MM.1S (cell line): ENCODE measurements at regions not wholly inside any gene's neighbourhood (a gene's known extent, or its start where the extent isn't known, plus 50 kb on each side); places are given as distances from the start of the nearest gene placed in this dataset.

ENCODE experiments used
- DNase-seq: peaks from one replicate; pipeline ENCODE4 v3.0.0-alpha.2; 2015
- H2AFZ ChIP-seq: fragments of 300-600 bp; sonication (generic); 2 replicates; pipeline ENCODE4 v1.6.0; 2016; ENCODE audit warnings: antibody characterized with exemption, low read length
- H3F3A ChIP-seq: fragments of 300-600 bp; sonication (generic); 2 replicates; pipeline ENCODE4 v1.6.1; 2016; ENCODE audit warnings: mild to moderate bottlenecking, antibody characterized with exemption, low read length, moderate library complexity, mixed read lengths; ENCODE audit not compliant: insufficient read depth
- H3K27ac ChIP-seq: fragments of 300-600 bp; sonication (generic); 2 replicates; pipeline ENCODE4 v1.5.1; 2016; ENCODE audit warnings: mild to moderate bottlenecking, low read length
- H3K27me3 ChIP-seq: fragments of 300-600 bp; sonication (generic); replicated peaks from 2 replicates; pipeline ENCODE4 v1.6.0; 2016; ENCODE audit warnings: low read length; ENCODE audit not compliant: insufficient read depth
- H3K36me3 ChIP-seq: fragments of 300-600 bp; sonication (generic); replicated peaks from 2 replicates; pipeline ENCODE4 v1.6.1; 2016; ENCODE audit warnings: mild to moderate bottlenecking, low read length, mixed read lengths; ENCODE audit not compliant: insufficient read depth
- H3K4me1 ChIP-seq: fragments of 300-600 bp; sonication (generic); 2 replicates; pipeline ENCODE4 v1.6.1; 2016; ENCODE audit warnings: low read length, mixed read lengths
- H3K4me2 ChIP-seq: fragments of 300-600 bp; sonication (generic); 2 replicates; pipeline ENCODE4 v1.6.0; 2016; ENCODE audit warnings: low read depth, low read length
- H3K4me3 ChIP-seq: fragments of 300-600 bp; sonication (generic); 2 replicates; pipeline ENCODE4 v1.5.1; 2016; ENCODE audit warnings: low read length, mixed read lengths
- H3K79me2 ChIP-seq: fragments of 300-600 bp; sonication (generic); 2 replicates; pipeline ENCODE4 v1.6.1; 2016; ENCODE audit warnings: mixed run types, low read length, mixed read lengths
- H3K9ac ChIP-seq: fragments of 300-600 bp; sonication (generic); 2 replicates; pipeline ENCODE4 v1.6.1; 2016; ENCODE audit warnings: low read length, mixed read lengths
- H3K9me2 ChIP-seq: fragments of 300-600 bp; sonication (generic); replicated peaks from 2 replicates; pipeline ENCODE4 v1.6.1; 2016; ENCODE audit warnings: mild to moderate bottlenecking, low read length, mixed read lengths; ENCODE audit not compliant: insufficient read depth
- H3K9me3 ChIP-seq: fragments of 300-600 bp; sonication (generic); replicated peaks from 2 replicates; pipeline ENCODE4 v1.6.1; 2016; ENCODE audit warnings: mild to moderate bottlenecking, low read length, mixed read lengths; ENCODE audit not compliant: insufficient read depth
- H4K20me1 ChIP-seq: fragments of 300-600 bp; sonication (generic); 2 replicates; pipeline ENCODE4 v1.6.1; 2016; ENCODE audit warnings: mild to moderate bottlenecking, low read length, moderate library complexity, mixed read lengths; ENCODE audit not compliant: insufficient read depth
- CTCF ChIP-seq: fragments of 300-600 bp; sonication (generic); IDR thresholded peaks from 2 replicates; pipeline ENCODE4 v1.5.1; 2016; ENCODE audit warnings: antibody characterized with exemption, low read length, mixed read lengths
- EZH2 ChIP-seq: fragments of 300-600 bp; sonication (generic); optimal IDR thresholded peaks from 2 replicates; pipeline ENCODE3; 2017; ENCODE audit warnings: low read depth, mild to moderate bottlenecking, antibody characterized with exemption, low read length, mixed read lengths
- EZH2phosphoT487 ChIP-seq: fragments of 300-600 bp; sonication (generic); IDR thresholded peaks from 2 replicates; pipeline ENCODE4 v1.6.1; 2018; ENCODE audit warnings: antibody characterized with exemption, low read length

GRCh38 chr5:86155796-86156195 lies 461.9 kb upstream of the COX7C start:
- Histone ChIP-seq H4K20me1 (no peaks in the 10 kb centered on the region), H3K4me3 (no peak overlapping the region), H3F3A (no peaks in the 10 kb centered on the region), H3K79me2 (no peaks in the 10 kb centered on the region), H3K27ac (no peak overlapping the region), H3K4me2 (no peak overlapping the region), H3K27me3 (no peaks in the 10 kb centered on the region), H2AFZ (no peak overlapping the region), H3K4me1 (no peaks in the 10 kb centered on the region), H3K9me3 (no peaks in the 10 kb centered on the region), H3K36me3 (no peaks in the 10 kb centered on the region), H3K9ac (no peak overlapping the region), H3K9me2 (no peaks in the 10 kb centered on the region)
- DNase-seq: no peak
- no peak for TF ChIP-seq CTCF
- no peak for TF ChIP-seq EZH2

- no peaks in the 10 kb centered on the region for H3K79me2 ChIP-seq
- no peak overlapping the region for H3K4me3 ChIP-seq
- H3F3A ChIP-seq: no peaks in the 10 kb centered on the region
- no peak overlapping the region for H3K27ac ChIP-seq
- H4K20me1 ChIP-seq: no peaks in the 10 kb centered on the region
- H3K9me2 ChIP-seq: no peaks in the 10 kb centered on the region
- no peaks in the 10 kb centered on the region for H3K9me3 ChIP-seq
- H3K4me2 ChIP-seq: no peak overlapping the region
- H2AFZ ChIP-seq: no peak overlapping the region
- TF ChIP-seq EZH2 (no peak), EZH2phosphoT487 (no peak), CTCF (no peak)
- no peak for DNase-seq
- no peaks in the 10 kb centered on the region for H3K4me1 ChIP-seq
- H3K27me3 ChIP-seq: no peaks in the 10 kb centered on the region
- H3K9ac ChIP-seq: no peak overlapping the region
- no peaks in the 10 kb centered on the region for H3K36me3 ChIP-seq
Observed at GRCh38 chr5:86170194-86170593, 447.5 kb upstream of the COX7C start.

- Histone ChIP-seq H3K79me2 (no peaks in the 10 kb centered on the region), H4K20me1 (no peaks in the 10 kb centered on the region), H3K4me2 (no peak overlapping the region), H3F3A (no peaks in the 10 kb centered on the region), H3K27ac (no peak overlapping the region), H3K9ac (no peak overlapping the region), H3K36me3 (no peaks in the 10 kb centered on the region), H2AFZ (no peak overlapping the region), H3K27me3 (no peaks in the 10 kb centered on the region), H3K9me3 (no peaks in the 10 kb centered on the region), H3K9me2 (no peaks in the 10 kb centered on the region), H3K4me1 (no peaks in the 10 kb centered on the region), H3K4me3 (no peak overlapping the region)
- no peak for TF ChIP-seq EZH2phosphoT487
- TF ChIP-seq EZH2: no peak
- TF ChIP-seq CTCF: no peak
- DNase-seq: no peak
Observed at GRCh38 chr5:86175224-86175623, 442.5 kb upstream of the COX7C start.

GRCh38 chr5:86199287-86199686 lies 418.5 kb upstream of the COX7C start:
- no peak overlapping the region for H3K4me3 ChIP-seq
- no peaks in the 10 kb centered on the region for H4K20me1 ChIP-seq
- no peaks in the 10 kb centered on the region for H3K9me3 ChIP-seq
- H3K27ac ChIP-seq: no peak overlapping the region
- H3K36me3 ChIP-seq: no peaks in the 10 kb centered on the region
- no peaks in the 10 kb centered on the region for H3K79me2 ChIP-seq
- H3K4me1 ChIP-seq: no peaks in the 10 kb centered on the region
- TF ChIP-seq EZH2: no peak
- TF ChIP-seq EZH2phosphoT487: no peak
- TF ChIP-seq CTCF: no peak
- H3K9ac ChIP-seq: no peak overlapping the region
- H3K27me3 ChIP-seq: no peaks in the 10 kb centered on the region
- H3K9me2 ChIP-seq: no peaks in the 10 kb centered on the region
- H3K4me2 ChIP-seq: no peak overlapping the region
- no peak for DNase-seq
- no peak overlapping the region for H2AFZ ChIP-seq
- no peaks in the 10 kb centered on the region for H3F3A ChIP-seq
